GM18909 (cell line): ENCODE measurements at regions not wholly inside any gene's neighbourhood (a gene's known extent, or its start where the extent isn't known, plus 50 kb on each side); places are given as distances from the start of the nearest gene placed in this dataset.
"Not testable (repeated sequence)": the region's sequence is repeated elsewhere in the genome, so short reads cannot be mapped to it uniquely, and the experiment has no call there.

ENCODE experiments used
- ATAC-seq: cut with Tn5 transposase; IDR thresholded peaks from one replicate; pipeline ENCODE4 v1.9.1; 2021; ENCODE audit warnings: mild to moderate bottlenecking; ENCODE audit not compliant: unreplicated experiment, poor library complexity

- not testable (repeated sequence) for ATAC-seq
These were observed 69.0 kb upstream of the EZR start for GRCh38 chr6:158888171-158888570.

GRCh38 chr6:158886346-158886977 is 67.3 kb upstream of the EZR start:
- ATAC-seq = not testable (repeated sequence)

GRCh38 chr6:158881884-158882283 is 62.7 kb upstream of the EZR start:
- not testable (repeated sequence) for ATAC-seq

GRCh38 chr6:158881276-158881675 is 62.1 kb upstream of the EZR start:
- ATAC-seq = not testable (repeated sequence)

GRCh38 chr6:158879180-158879579 is 60.0 kb upstream of the EZR start:
- no peak for ATAC-seq

- ATAC-seq = no peak
These were observed 58.5 kb upstream of the EZR start for GRCh38 chr6:158877716-158878115.

- ATAC-seq = no peak
These were observed 57.7 kb upstream of the EZR start for GRCh38 chr6:158876886-158877285.

GRCh38 chr6:158870649-158870957 is 51.4 kb upstream of the EZR start:
- ATAC-seq = no peak

- peak; percentile 96 for ATAC-seq
These were observed 50.9 kb upstream of the EZR start for GRCh38 chr6:158869826-158870648.

- no peak for ATAC-seq
These were observed 50.0 kb upstream of the EZR start for GRCh38 chr6:158868890-158869825.
